HL-60 (cell line): ENCODE measurements at regions not wholly inside any gene's neighbourhood (a gene's known extent, or its start where the extent isn't known, plus 50 kb on each side); places are given as distances from the start of the nearest gene placed in this dataset.

Experiments used
- DNase-seq, 2 experiments: peaks; one replicate each; pipeline ENCODE4 v3.0.0-alpha.2; 2010 to 2020; ENCODE audit warnings: low read depth in 1 of 2, low spot score in 1 of 2
- H3K27ac ChIP-seq: fragments of 250-450 bp; sonication (Bioruptor Pico); replicated peaks from 2 replicates; pipeline ENCODE4 v1.5.1; 2020; ENCODE audit warnings: mild to moderate bottlenecking, moderate library complexity
- H3K27me3 ChIP-seq: fragments of 250-450 bp; sonication (Bioruptor Pico); 2 replicates; pipeline ENCODE4 v1.5.1; 2021; ENCODE audit warnings: mild to moderate bottlenecking, moderate library complexity; ENCODE audit not compliant: insufficient read depth, poor library complexity, severe bottlenecking
- H3K4me3 ChIP-seq: replicated peaks from 2 replicates; pipeline ENCODE4 v1.5.1; 2011; ENCODE audit warnings: mild to moderate bottlenecking, control low read depth, low read length; ENCODE audit not compliant: insufficient read depth
- CTCF ChIP-seq: IDR thresholded peaks from one replicate; pipeline ENCODE4 v1.5.1; 2011; ENCODE audit warnings: low read length, control low read depth, inconsistent platforms; ENCODE audit not compliant: insufficient read depth
- GABPA ChIP-seq: IDR thresholded peaks from 2 replicates; pipeline ENCODE4 v1.6.1; 2012; ENCODE audit warnings: low read depth
- POLR2AphosphoS5 ChIP-seq: IDR thresholded peaks from 2 replicates; pipeline ENCODE4 v1.6.1; 2012; ENCODE audit warnings: low read depth
- REST ChIP-seq: IDR thresholded peaks from 2 replicates; pipeline ENCODE4 v1.6.1; 2012; ENCODE audit warnings: low read depth; ENCODE audit not compliant: insufficient replicate concordance
- SPI1 ChIP-seq: IDR thresholded peaks from 2 replicates; pipeline ENCODE4 v1.6.1; 2012; ENCODE audit warnings: low read depth, mild to moderate bottlenecking, borderline replicate concordance

DNA sequence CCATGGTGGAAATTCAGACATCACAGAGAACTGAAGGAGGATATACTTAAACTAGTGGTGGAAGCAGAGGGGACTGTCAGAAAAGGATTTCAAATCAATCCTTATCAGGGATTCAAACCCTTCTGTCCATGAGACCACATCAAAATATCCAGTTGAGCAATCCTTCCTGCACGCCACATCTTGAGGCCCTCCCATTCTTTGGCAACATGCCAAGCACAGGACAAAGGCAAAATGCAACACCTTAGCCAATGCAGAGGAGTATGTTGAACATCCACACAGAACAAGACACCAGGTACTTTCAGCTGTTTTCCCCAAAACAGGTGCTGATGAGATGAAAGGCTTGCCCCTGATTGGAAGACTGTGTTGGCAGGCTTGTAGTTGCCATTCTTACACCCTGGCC is 81.8 kb upstream of the PLXNA2 start:
- no peak overlapping the region for H3K4me3 ChIP-seq
- no peak overlapping the region for H3K27ac ChIP-seq
- peaks cover 3% of the 10 kb centered on the region for H3K27me3 ChIP-seq
- TF ChIP-seq GABPA: no peak
- TF ChIP-seq POLR2AphosphoS5: no peak
- TF ChIP-seq CTCF: no peak
- no peak for TF ChIP-seq SPI1
- no peak for TF ChIP-seq REST
- DNase-seq: no peak

DNA sequence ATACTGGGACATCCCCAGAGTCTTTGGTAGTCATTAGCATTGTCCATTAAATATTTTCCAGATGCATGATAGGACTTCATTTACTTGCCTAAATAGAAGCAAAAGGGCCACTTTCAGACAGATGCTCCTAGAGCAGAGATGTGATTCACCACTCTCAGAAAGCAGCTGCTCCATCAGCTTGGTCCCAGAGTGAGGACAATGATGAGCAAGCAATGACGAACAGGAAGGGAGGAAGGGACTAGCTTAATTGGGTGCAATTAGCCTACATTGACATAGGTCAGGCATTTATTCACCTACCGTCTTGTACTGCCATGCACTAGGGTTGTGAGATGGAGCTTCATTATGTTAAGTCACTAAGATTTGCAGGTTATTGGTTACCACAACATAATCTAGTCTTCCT is 85.1 kb upstream of the PLXNA2 start:
- no peaks in the 10 kb centered on the region for H3K27me3 ChIP-seq
- no peak overlapping the region for H3K27ac ChIP-seq
- no peak for TF ChIP-seq GABPA
- TF ChIP-seq CTCF: no peak
- H3K4me3 ChIP-seq: no peak overlapping the region
- no peak for DNase-seq

DNA sequence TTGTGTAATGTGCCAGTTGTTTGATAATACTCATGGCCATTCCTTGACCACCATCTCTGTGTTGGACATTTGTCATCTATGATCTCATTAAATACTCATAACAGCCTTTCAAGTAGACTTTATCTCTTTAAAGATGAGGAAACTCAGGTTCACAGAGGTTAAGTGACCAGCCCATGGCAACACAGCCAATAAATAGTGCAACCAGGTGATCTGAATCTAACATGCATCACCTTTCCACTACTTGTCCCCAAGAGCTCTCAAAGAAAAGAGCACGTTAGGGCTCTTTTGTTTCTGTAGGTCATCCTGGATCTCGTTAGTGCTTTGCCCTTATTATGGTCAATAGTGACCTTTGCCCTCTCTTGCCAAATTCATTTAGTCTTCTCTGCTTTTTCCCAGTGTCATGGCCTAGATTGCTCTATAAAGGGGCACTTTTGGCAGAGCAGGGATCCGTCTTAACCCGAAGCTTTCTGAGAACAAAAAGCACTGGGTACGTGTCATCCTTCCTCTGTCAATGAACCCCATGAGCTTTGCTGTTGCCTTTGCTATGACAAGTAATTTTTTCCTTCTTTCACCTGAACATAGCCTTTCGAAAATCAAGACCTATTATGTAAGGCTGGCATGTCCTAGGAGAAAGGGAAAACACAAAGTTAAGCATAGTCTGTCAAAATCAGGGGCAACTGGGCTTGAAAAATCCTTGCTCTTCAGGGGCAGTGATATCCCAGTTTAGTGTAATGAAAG is 88.0 kb upstream of the PLXNA2 start:
- Histone ChIP-seq H3K4me3 (no peak overlapping the region), H3K27me3 (peaks cover 7% of the 10 kb centered on the region), H3K27ac (no peak overlapping the region)
- TF ChIP-seq REST (no peak), CTCF (no peak), GABPA (no peak), SPI1 (no peak), POLR2AphosphoS5 (no peak)
- no peak for DNase-seq

DNA sequence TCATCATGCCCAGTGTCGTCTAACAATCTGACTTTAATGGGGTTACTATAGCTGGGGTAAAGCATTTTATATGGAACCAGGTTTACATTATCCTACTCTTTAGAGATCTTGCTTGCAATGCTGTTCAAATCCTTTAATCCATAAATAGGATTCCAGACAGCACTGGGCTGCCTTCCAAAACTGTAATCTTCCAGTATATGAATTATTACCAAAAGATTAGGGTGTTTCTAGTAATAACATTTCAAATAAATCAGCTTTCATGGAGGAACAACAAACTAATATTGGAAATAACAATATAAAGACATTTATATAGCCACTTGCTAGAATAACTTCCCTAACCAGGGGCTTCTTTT is 88.6 kb upstream of the PLXNA2 start:
- no peak for TF ChIP-seq CTCF
- no peak for TF ChIP-seq SPI1
- TF ChIP-seq POLR2AphosphoS5: no peak
- no peak for TF ChIP-seq REST
- no peak for TF ChIP-seq GABPA
- Histone ChIP-seq H3K4me3 (no peak overlapping the region), H3K27me3 (peaks cover 7% of the 10 kb centered on the region), H3K27ac (no peak overlapping the region)
- no peak for DNase-seq
